HCT116 (cell line): ENCODE measurements at regions not wholly inside any gene's neighbourhood (a gene's known extent, or its start where the extent isn't known, plus 50 kb on each side); places are given as distances from the start of the nearest gene placed in this dataset.

Source experiments
- ATAC-seq: fragments of 200-7000 bp; cut with Tn5 transposase; 2 replicates; pipeline ENCODE4 v1.9.1; 2020; ENCODE audit warnings: mild to moderate bottlenecking, moderate library complexity
- BruUV-seq: library from RNA; stranded (reverse); fragments of 400-500 nt; replicated peaks from 2 replicates; lab custom pipeline; 2021; lab: Mats Ljungman, UMichigan
- CTCF ChIA-PET: fragments of 300-600 bp; sonication (Branson Sonifier 250); formaldehyde crosslinking; loops from one replicate; lab custom pipeline; 2021; ENCODE audit warnings: antibody characterized with exemption; lab: Charles Lee
- POLR2A ChIA-PET: fragments of 300-600, 350-600 bp; sonication (Branson Sonifier 250); formaldehyde crosslinking; loops from one replicate; lab custom pipeline; 2021; ENCODE audit warnings: antibody characterized with exemption; lab: Charles Lee
- RAD21 ChIA-PET, 2 experiments: fragments of 300-600 bp; sonication (Branson Sonifier 250); formaldehyde crosslinking; loops; one replicate each; lab custom pipeline; 2023; ENCODE audit warnings: low total read pairs in 2 of 2; ENCODE audit not compliant: uncharacterized antibody in 2 of 2, unreplicated experiment in 2 of 2, low non-redundant PET in 1 of 2; lab: Charles Lee
- DNase-seq: peaks from one replicate; pipeline ENCODE4 v3.0.0-alpha.2; 2010; ENCODE audit warnings: low read depth, low spot score
- H2AFZ ChIP-seq: fragments of 200-600 bp; shearing (Covaris generic), sonication (generic); 2 replicates; pipeline ENCODE4 v1.6.1; 2017; ENCODE audit warnings: low read depth, mixed run types, mixed read lengths, antibody characterized with exemption, low read length; ENCODE audit not compliant: poor library complexity, severe bottlenecking
- H3K27ac ChIP-seq: 2 replicates; pipeline ENCODE4 v1.5.1; 2012; ENCODE audit warnings: low read depth, low read length
- H3K27me3 ChIP-seq: fragments of 200-600 bp; sonication (generic); 2 replicates; pipeline ENCODE4 v1.6.1; 2016; ENCODE audit warnings: mixed run types, low read length, mixed read lengths; ENCODE audit not compliant: insufficient read depth
- H3K36me3 ChIP-seq, 2 experiments: fragments of 200-500 bp in 1 of 2; fragments of 200-600 bp in 1 of 2; sonication (Bioruptor generic) in 1 of 2; sonication (generic) in 1 of 2; 2 replicates each; pipeline versions ENCODE4 v1.5.1 to v1.6.1; 2014 to 2016; ENCODE audit warnings: low read length in 2 of 2, inconsistent platforms in 1 of 2, mixed read lengths in 1 of 2, mixed run types in 1 of 2; ENCODE audit not compliant: insufficient read depth in 2 of 2, control insufficient read depth in 1 of 2
- H3K4me1 ChIP-seq, 2 experiments: fragments of 200-600 bp in 1 of 2; sonication (generic) in 1 of 2; 2 replicates each; pipeline versions ENCODE4 v1.5.1 to v1.6.1; 2012 to 2017; ENCODE audit warnings: low read length in 2 of 2, inconsistent platforms in 1 of 2, mild to moderate bottlenecking in 1 of 2, mixed read lengths in 1 of 2, mixed run types in 1 of 2, moderate library complexity in 1 of 2; ENCODE audit not compliant: insufficient read depth in 2 of 2, control insufficient read depth in 1 of 2
- H3K4me2 ChIP-seq: fragments of 200-600 bp; sonication (generic); 2 replicates; pipeline ENCODE4 v1.6.1; 2017; ENCODE audit warnings: mixed run types, low read length, mixed read lengths
- H3K4me3 ChIP-seq, 2 experiments: fragments of 200-600 bp in 1 of 2; sonication (generic) in 1 of 2; replicated peaks in 1 of 2; 2 replicates each; pipeline ENCODE4 v1.5.1; 2011 to 2016; ENCODE audit warnings: low read length in 2 of 2, control low read depth in 1 of 2, low read depth in 1 of 2, mild to moderate bottlenecking in 1 of 2, mixed read lengths in 1 of 2, mixed run types in 1 of 2
- H3K79me2 ChIP-seq: fragments of 200-600 bp; sonication (generic); 2 replicates; pipeline ENCODE4 v1.6.1; 2017; ENCODE audit warnings: mild to moderate bottlenecking, mixed run types, low read length, moderate library complexity, mixed read lengths; ENCODE audit not compliant: insufficient read depth
- H3K9ac ChIP-seq: fragments of 200-600 bp; sonication (generic); 2 replicates; pipeline ENCODE4 v1.6.1; 2016; ENCODE audit warnings: low read length, mixed read lengths
- H3K9me2 ChIP-seq: fragments of 200-600 bp; sonication (generic), shearing (Covaris generic); 2 replicates; pipeline ENCODE4 v1.6.1; 2017; ENCODE audit warnings: mixed run types, mild to moderate bottlenecking, moderate library complexity; ENCODE audit not compliant: insufficient read depth
- H3K9me3 ChIP-seq, 2 experiments: fragments of 200-500 bp in 1 of 2; fragments of 200-600 bp in 1 of 2; sonication (Bioruptor generic) in 1 of 2; sonication (generic) in 1 of 2; 2 replicates each; pipeline ENCODE4 v1.6.1; 2014 to 2017; ENCODE audit warnings: low read length in 2 of 2, mixed read lengths in 2 of 2, inconsistent platforms in 1 of 2, low read depth in 1 of 2, mild to moderate bottlenecking in 1 of 2, mixed run types in 1 of 2, moderate library complexity in 1 of 2; ENCODE audit not compliant: control insufficient read depth in 1 of 2, insufficient read depth in 1 of 2
- H4K20me1 ChIP-seq: fragments of 200-600 bp; sonication (generic), shearing (Covaris generic); 2 replicates; pipeline ENCODE4 v1.6.1; 2017; ENCODE audit warnings: mixed run types, mild to moderate bottlenecking, moderate library complexity; ENCODE audit not compliant: insufficient read depth
- CEBPB ChIP-seq: IDR thresholded peaks from 2 replicates; pipeline ENCODE4 v1.6.1; 2012; ENCODE audit warnings: low read depth
- REST ChIP-seq: IDR thresholded peaks from 2 replicates; pipeline ENCODE4 v1.6.1; 2012; ENCODE audit warnings: low read depth
- YY1 ChIP-seq: IDR thresholded peaks from 2 replicates; pipeline ENCODE4 v1.6.1; 2011; ENCODE audit warnings: low read length, low read depth, moderate library complexity, mild to moderate bottlenecking; ENCODE audit not compliant: insufficient replicate concordance; ENCODE audit errors: extremely low read depth
- ZNF274 ChIP-seq: fragments of 200-500 bp; sonication (Bioruptor generic); IDR thresholded peaks from 2 replicates; pipeline ENCODE4 v1.6.1; 2014; ENCODE audit warnings: mild to moderate bottlenecking, low read depth, low read length, inconsistent platforms
- intact Hi-C: fragments of 100-400 bp; cut with micrococcal nuclease; formaldehyde crosslinking; loops from 2 replicates; pipeline ENCODE4 v1.10.0; 2022

- CTCF ChIA-PET: no interaction called here
These were observed 250.8 kb downstream of the CDH26 start for GRCh38 chr20:60209048-60209447.

More at GRCh38 chr20:60209048-60209447, 250.8 kb downstream of the CDH26 start:
- H4K20me1 ChIP-seq: no peaks in the 10 kb centered on the region
- no peak overlapping the region for H3K27ac ChIP-seq
- TF ChIP-seq REST (no peak), CEBPB (no peak), YY1 (no peak), ZNF274 (no peak)
- BruUV-seq: no TSS peak
- ChIA-PET RAD21 (no interaction called here), POLR2A (no interaction called here)
- no peak for DNase-seq
- peaks cover 3% of the 10 kb centered on the region; the same call in 1 of the 2 replicates for H3K27me3 ChIP-seq
- no peaks in the 10 kb centered on the region for H3K9me2 ChIP-seq
- no peak overlapping the region for H3K9ac ChIP-seq
- H3K4me2 ChIP-seq: no peak overlapping the region
- no peaks in the 10 kb centered on the region for H3K9me3 ChIP-seq
- intact Hi-C loops: no loop called here
- ATAC-seq: no peak
- H3K4me1 ChIP-seq: no peaks in the 10 kb centered on the region
- no peaks in the 10 kb centered on the region for H3K36me3 ChIP-seq
- no peak overlapping the region for H2AFZ ChIP-seq
- H3K4me3 ChIP-seq: no peak overlapping the region
- H3K79me2 ChIP-seq: no peaks in the 10 kb centered on the region
